ENCODE measurements at regions not wholly inside any gene's neighbourhood (a gene's known extent, or its start where the extent isn't known, plus 50 kb on each side); places are given as distances from the start of the nearest gene placed in this dataset.

- Mint-ChIP-seq H3K4me1 (no peaks in the 10 kb centered on the region), H3K4me3 (no peak overlapping the region), H3K9me3 (ENCODE audit: low read depth) (no peaks in the 10 kb centered on the region), H3K36me3 (ENCODE audit: low read depth) (no peaks in the 10 kb centered on the region), H3K27ac (no peak overlapping the region), H3K27me3 (peaks cover 12% of the 10 kb centered on the region)
- POLR2A ChIA-PET = no interaction called here
- ATAC-seq = no peak
- DNase-seq = no peak
- CTCF ChIA-PET = interaction anchor here (0.9 kb wide), 1 partner anchor 20 kb away, joined by 3 read pairs; no protein-coding TSS in a partner anchor
- intact Hi-C loops (cut with DNase I, micrococcal nuclease) = no loop called here
These were observed 267.7 kb downstream of the GALC start for GRCh38 chr14:87725318-87725717.

- intact Hi-C loops (cut with DNase I, micrococcal nuclease) = no loop called here
- DNase-seq (no peak), ATAC-seq (no peak)
- H3K36me3 Mint-ChIP-seq (ENCODE audit: low read depth) = no peaks in the 10 kb centered on the region
- no peaks in the 10 kb centered on the region for H3K9me3 Mint-ChIP-seq (ENCODE audit: low read depth)
- ChIA-PET POLR2A (no interaction called here), CTCF (no interaction called here)
- H3K4me1 Mint-ChIP-seq = no peaks in the 10 kb centered on the region
- no peaks in the 10 kb centered on the region for H3K27me3 Mint-ChIP-seq
- no peak overlapping the region for H3K27ac Mint-ChIP-seq
- H3K4me3 Mint-ChIP-seq = no peak overlapping the region
These were observed 280.4 kb downstream of the GALC start for GRCh38 chr14:87712396-87713090.

- DNase-seq = no peak
- Mint-ChIP-seq H3K36me3 (ENCODE audit: low read depth) (no peaks in the 10 kb centered on the region), H3K4me1 (no peaks in the 10 kb centered on the region), H3K27ac (no peak overlapping the region), H3K4me3 (no peak overlapping the region), H3K9me3 (ENCODE audit: low read depth) (peaks cover 5% of the 10 kb centered on the region), H3K27me3 (no peaks in the 10 kb centered on the region)
- no peak for ATAC-seq
- CTCF ChIA-PET = no interaction called here
- intact Hi-C loops (cut with DNase I, micrococcal nuclease) = no loop called here
- POLR2A ChIA-PET = no interaction called here
These were observed 287.5 kb downstream of the GALC start for GRCh38 chr14:87705439-87705896.

GRCh38 chr14:87698481-87698880 is 294.5 kb downstream of the GALC start:
- Mint-ChIP-seq H3K27ac (no peak overlapping the region), H3K27me3 (no peaks in the 10 kb centered on the region), H3K4me1 (no peaks in the 10 kb centered on the region), H3K4me3 (no peak overlapping the region), H3K9me3 (ENCODE audit: low read depth) (no peaks in the 10 kb centered on the region), H3K36me3 (ENCODE audit: low read depth) (no peaks in the 10 kb centered on the region)
- CTCF ChIA-PET = no interaction called here
- POLR2A ChIA-PET = no interaction called here
- intact Hi-C loops (cut with DNase I, micrococcal nuclease) = no loop called here
- DNase-seq (no peak), ATAC-seq (no peak)

GRCh38 chr14:87696485-87696884 is 296.5 kb downstream of the GALC start:
- ATAC-seq = no peak
- ChIA-PET CTCF (no interaction called here), POLR2A (no interaction called here)
- Mint-ChIP-seq H3K27me3 (peaks cover 3% of the 10 kb centered on the region), H3K27ac (no peak overlapping the region), H3K4me3 (no peak overlapping the region), H3K9me3 (ENCODE audit: low read depth) (no peaks in the 10 kb centered on the region), H3K4me1 (no peaks in the 10 kb centered on the region), H3K36me3 (ENCODE audit: low read depth) (no peaks in the 10 kb centered on the region)
- no peak for DNase-seq
- intact Hi-C loops (cut with DNase I, micrococcal nuclease) = no loop called here

- POLR2A ChIA-PET = interaction anchor here (0.6 kb wide), 1 partner anchor 468 kb away, joined by 4 read pairs; no protein-coding TSS in a partner anchor
These were observed 301.7 kb downstream of the GALC start for GRCh38 chr14:87691042-87691881.

DNA sequence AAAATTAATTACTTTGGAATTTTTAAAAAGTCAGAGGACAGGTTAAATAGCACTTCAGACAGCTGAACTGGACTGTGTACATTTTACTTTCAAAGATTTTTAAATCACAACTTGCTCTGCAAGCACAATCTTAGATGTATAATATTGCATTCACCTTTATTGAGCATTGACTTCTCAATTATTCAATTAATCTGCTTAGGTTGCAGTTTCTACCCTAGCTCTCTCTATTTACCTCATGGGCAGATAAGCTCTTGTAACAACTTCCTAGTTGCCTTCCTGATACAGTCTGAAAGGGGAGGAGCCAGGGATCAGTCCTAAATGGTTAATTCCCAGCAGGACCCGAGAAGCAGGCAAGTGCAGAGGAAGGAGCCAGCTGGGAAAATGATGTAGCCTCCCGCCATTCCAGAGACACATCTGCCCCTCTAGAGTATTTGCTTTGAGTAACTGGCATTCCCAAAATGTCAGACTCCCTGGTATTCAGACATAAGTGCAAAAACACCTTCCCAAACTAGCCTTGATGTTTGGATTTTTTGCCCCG is 302.8 kb downstream of the GALC start:
- Mint-ChIP-seq H3K9me3 (ENCODE audit: low read depth) (no peaks in the 10 kb centered on the region), H3K27ac (no peak overlapping the region), H3K4me3 (no peak overlapping the region), H3K4me1 (no peaks in the 10 kb centered on the region), H3K36me3 (ENCODE audit: low read depth) (no peaks in the 10 kb centered on the region), H3K27me3 (peaks cover 8% of the 10 kb centered on the region)
- CTCF ChIA-PET = no interaction called here
- intact Hi-C loops (cut with DNase I, micrococcal nuclease) = no loop called here
- no peak for ATAC-seq
- no peak for DNase-seq
- POLR2A ChIA-PET = no interaction called here

More at GRCh38 chr14:87691042-87691881, 301.7 kb downstream of the GALC start:
- no peaks in the 10 kb centered on the region for H3K4me1 Mint-ChIP-seq
- H3K9me3 Mint-ChIP-seq (ENCODE audit: low read depth) = no peaks in the 10 kb centered on the region
- CTCF ChIA-PET = no interaction called here
- ATAC-seq (no peak), DNase-seq (no peak)
- intact Hi-C loops (cut with DNase I, micrococcal nuclease) = no loop called here
- no peak overlapping the region for H3K27ac Mint-ChIP-seq
- no peaks in the 10 kb centered on the region for H3K36me3 Mint-ChIP-seq (ENCODE audit: low read depth)
- peaks cover 8% of the 10 kb centered on the region for H3K27me3 Mint-ChIP-seq
- no peak overlapping the region for H3K4me3 Mint-ChIP-seq

DNA sequence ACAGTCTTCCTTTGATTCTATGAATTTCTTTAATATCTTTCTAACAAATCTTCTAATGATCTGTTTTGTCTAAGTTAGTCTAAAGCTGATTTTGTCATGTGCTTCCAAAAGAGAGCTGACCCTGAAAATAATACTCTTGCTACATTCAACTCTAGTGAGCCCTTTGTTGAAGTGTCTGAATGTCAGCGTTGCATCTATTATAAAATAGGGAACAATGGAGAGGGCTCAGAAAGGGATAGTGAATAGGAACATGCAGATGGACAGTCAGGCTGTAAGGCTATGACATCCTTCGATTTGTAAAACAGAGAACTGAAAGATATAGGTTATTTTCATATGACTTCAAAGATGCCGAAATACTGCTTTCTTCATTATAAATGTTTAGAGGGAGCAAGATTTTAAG is 304.5 kb downstream of the GALC start:
- Mint-ChIP-seq H3K27me3 (peaks cover 8% of the 10 kb centered on the region), H3K36me3 (ENCODE audit: low read depth) (no peaks in the 10 kb centered on the region), H3K4me1 (no peaks in the 10 kb centered on the region), H3K4me3 (no peak overlapping the region), H3K9me3 (ENCODE audit: low read depth) (no peaks in the 10 kb centered on the region), H3K27ac (no peak overlapping the region)
- ATAC-seq (no peak), DNase-seq (no peak)
- intact Hi-C loops (cut with DNase I, micrococcal nuclease) = no loop called here
- ChIA-PET POLR2A (no interaction called here), CTCF (no interaction called here)

DNA sequence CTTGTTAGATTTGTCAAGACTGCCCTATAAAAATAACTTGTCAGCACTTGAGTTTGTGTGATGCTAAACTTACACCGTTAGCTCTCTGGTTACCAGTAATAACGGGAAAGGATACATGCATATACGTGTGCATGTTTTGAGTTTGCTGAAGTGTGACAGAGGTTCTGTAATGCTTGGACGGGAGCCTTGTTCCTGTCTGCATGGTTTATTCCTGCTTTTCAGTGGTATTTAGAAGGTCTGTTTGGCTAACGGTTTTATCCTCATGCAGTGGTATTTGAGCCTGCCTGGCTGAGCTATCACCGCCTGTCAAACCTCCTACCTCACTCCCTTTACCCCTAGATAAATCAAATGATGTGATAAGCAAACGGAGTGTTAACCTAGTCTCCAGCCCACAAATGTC is 305.6 kb downstream of the GALC start:
- no peak for DNase-seq
- no peaks in the 10 kb centered on the region for H3K9me3 Mint-ChIP-seq (ENCODE audit: low read depth)
- POLR2A ChIA-PET = no interaction called here

DNA sequence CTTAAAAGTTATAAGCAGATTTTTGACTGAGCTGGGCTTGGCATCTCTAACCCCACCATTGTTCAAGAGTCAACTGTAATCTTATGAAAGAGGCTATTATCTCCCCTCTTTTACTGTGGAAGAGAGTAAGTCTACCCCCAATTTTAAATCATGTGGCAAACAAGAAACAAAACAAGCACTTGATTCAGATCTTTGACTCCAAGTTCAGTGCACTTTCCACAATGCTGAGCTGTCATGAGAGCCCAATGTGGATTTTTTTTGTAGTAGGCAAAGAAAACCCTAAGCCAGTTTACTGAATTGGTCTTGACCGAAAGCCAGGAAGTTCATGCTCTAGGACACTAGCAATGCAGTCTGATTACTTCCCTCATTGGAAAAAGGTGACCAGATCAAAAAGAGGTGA is 306.2 kb downstream of the GALC start:
- no peak for ATAC-seq
- Mint-ChIP-seq H3K4me3 (no peak overlapping the region), H3K36me3 (ENCODE audit: low read depth) (no peaks in the 10 kb centered on the region), H3K9me3 (ENCODE audit: low read depth) (no peaks in the 10 kb centered on the region), H3K4me1 (no peaks in the 10 kb centered on the region), H3K27me3 (peaks cover 5% of the 10 kb centered on the region), H3K27ac (no peak overlapping the region)
- ChIA-PET CTCF (no interaction called here), POLR2A (no interaction called here)
- no peak for DNase-seq
- intact Hi-C loops (cut with DNase I, micrococcal nuclease) = no loop called here

More for the DNA sequence above, 305.6 kb downstream of the GALC start:
- H3K36me3 Mint-ChIP-seq (ENCODE audit: low read depth) = no peaks in the 10 kb centered on the region
- CTCF ChIA-PET = no interaction called here
- H3K27ac Mint-ChIP-seq = no peak overlapping the region
- peaks cover 5% of the 10 kb centered on the region for H3K27me3 Mint-ChIP-seq
- intact Hi-C loops (cut with DNase I, micrococcal nuclease) = no loop called here
- no peaks in the 10 kb centered on the region for H3K4me1 Mint-ChIP-seq
- H3K4me3 Mint-ChIP-seq = no peak overlapping the region
- no peak for ATAC-seq

DNA sequence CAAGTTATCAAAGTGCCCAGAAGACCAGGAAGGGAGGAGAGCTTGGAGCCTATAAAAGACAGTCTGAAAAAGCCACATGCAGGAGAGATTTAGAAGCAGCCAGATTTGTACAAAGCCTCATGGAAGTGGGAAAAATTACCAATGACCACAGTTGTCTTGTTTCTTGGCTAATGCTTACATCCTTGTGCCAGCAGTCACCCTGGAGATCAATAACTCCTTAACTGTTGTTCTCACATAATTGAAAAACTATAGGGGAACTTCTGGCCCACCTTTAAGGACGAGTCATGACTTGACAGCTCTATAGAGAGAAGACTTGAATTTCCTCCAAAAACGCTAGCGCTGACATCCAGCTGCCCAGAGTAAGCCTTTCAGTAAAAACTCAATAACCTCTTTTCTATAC is 313.1 kb downstream of the GALC start:
- intact Hi-C loops (cut with DNase I, micrococcal nuclease) = no loop called here
- CTCF ChIA-PET = no interaction called here

DNA sequence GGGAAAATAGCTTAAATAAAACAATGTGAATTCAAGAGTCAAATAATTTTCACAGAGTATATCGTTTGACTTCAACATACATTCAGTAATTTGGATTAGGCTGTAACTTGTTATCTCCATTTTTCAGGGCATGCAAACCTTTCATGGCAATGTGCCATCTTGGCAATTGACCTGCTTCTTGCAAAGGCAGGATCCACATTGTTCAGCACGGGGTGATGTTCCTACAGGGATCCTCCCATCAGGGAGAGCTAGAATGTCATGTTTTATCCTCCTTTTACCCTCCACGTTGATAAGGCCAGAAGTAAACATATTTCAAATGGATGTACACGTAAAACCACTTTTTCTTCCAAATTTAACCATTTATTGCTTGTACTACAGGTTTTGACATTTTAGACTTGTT is 314.4 kb downstream of the GALC start:
- no peaks in the 10 kb centered on the region for H3K36me3 Mint-ChIP-seq (ENCODE audit: low read depth)
- DNase-seq (no peak), ATAC-seq (no peak)
- ChIA-PET POLR2A (no interaction called here), CTCF (no interaction called here)
- H3K9me3 Mint-ChIP-seq (ENCODE audit: low read depth) = no peaks in the 10 kb centered on the region
- H3K27ac Mint-ChIP-seq = no peak overlapping the region
- no peaks in the 10 kb centered on the region for H3K27me3 Mint-ChIP-seq
- H3K4me1 Mint-ChIP-seq = no peaks in the 10 kb centered on the region
- no peak overlapping the region for H3K4me3 Mint-ChIP-seq
- intact Hi-C loops (cut with DNase I, micrococcal nuclease) = no loop called here

More for the DNA sequence above, 313.1 kb downstream of the GALC start:
- no peaks in the 10 kb centered on the region for H3K9me3 Mint-ChIP-seq (ENCODE audit: low read depth)
- H3K27me3 Mint-ChIP-seq = no peaks in the 10 kb centered on the region
- POLR2A ChIA-PET = no interaction called here
- no peak for ATAC-seq
- DNase-seq = no peak
- H3K4me1 Mint-ChIP-seq = no peaks in the 10 kb centered on the region
- H3K4me3 Mint-ChIP-seq = no peak overlapping the region
- no peaks in the 10 kb centered on the region for H3K36me3 Mint-ChIP-seq (ENCODE audit: low read depth)
- no peak overlapping the region for H3K27ac Mint-ChIP-seq
